Liver (tissue), 3 donors: ENCODE measurements at regions not wholly inside any gene's neighbourhood (a gene's known extent, or its start where the extent isn't known, plus 50 kb on each side); places are given as distances from the start of the nearest gene placed in this dataset.

Experiments used
- GABPA ChIP-seq, 2 donors: IDR thresholded peaks in 1 of 2; conservative IDR thresholded peaks in 1 of 2; 2 replicates each; pipeline ENCODE4 v1.6.1; 2016; ENCODE audit warnings: antibody characterized with exemption in 2 of 2, mild to moderate bottlenecking in 1 of 2, moderate library complexity in 1 of 2
- JUND ChIP-seq, 2 donors: IDR thresholded peaks; 2 replicates each; pipeline ENCODE4 v1.6.1; 2016; ENCODE audit warnings: antibody characterized with exemption in 2 of 2
- RAD21 ChIP-seq, 2 donors: IDR thresholded peaks; 2 replicates each; pipeline ENCODE4 v1.6.1; 2016; ENCODE audit warnings: antibody characterized with exemption in 2 of 2, mild to moderate bottlenecking in 2 of 2
- REST ChIP-seq: IDR thresholded peaks from 2 replicates; pipeline ENCODE4 v1.6.1; 2016; ENCODE audit warnings: antibody characterized with exemption, mild to moderate bottlenecking
- SP1 ChIP-seq: IDR thresholded peaks from 2 replicates; pipeline ENCODE4 v1.6.1; 2018; ENCODE audit warnings: antibody characterized with exemption, mild to moderate bottlenecking
- ZBTB33 ChIP-seq: IDR thresholded peaks from 2 replicates; pipeline ENCODE4 v1.6.1; 2016; ENCODE audit warnings: antibody characterized with exemption
- TF ChIP-seq, protein P1 (sequence below): fragments of 150-350 bp; IDR thresholded peaks from 2 replicates; pipeline ENCODE4 v1.5.1; 2017; ENCODE audit warnings: improper control_type of control experiment, low read depth, low read length; ENCODE audit not compliant: missing input control
- donor health status: healthy.
- donor health status: healthy.

GRCh38 chr16:73285436-73286201, 237.7 kb upstream of the ZFHX3 start:
- no peak for TF ChIP-seq SP1
- TF ChIP-seq, protein P1, sequence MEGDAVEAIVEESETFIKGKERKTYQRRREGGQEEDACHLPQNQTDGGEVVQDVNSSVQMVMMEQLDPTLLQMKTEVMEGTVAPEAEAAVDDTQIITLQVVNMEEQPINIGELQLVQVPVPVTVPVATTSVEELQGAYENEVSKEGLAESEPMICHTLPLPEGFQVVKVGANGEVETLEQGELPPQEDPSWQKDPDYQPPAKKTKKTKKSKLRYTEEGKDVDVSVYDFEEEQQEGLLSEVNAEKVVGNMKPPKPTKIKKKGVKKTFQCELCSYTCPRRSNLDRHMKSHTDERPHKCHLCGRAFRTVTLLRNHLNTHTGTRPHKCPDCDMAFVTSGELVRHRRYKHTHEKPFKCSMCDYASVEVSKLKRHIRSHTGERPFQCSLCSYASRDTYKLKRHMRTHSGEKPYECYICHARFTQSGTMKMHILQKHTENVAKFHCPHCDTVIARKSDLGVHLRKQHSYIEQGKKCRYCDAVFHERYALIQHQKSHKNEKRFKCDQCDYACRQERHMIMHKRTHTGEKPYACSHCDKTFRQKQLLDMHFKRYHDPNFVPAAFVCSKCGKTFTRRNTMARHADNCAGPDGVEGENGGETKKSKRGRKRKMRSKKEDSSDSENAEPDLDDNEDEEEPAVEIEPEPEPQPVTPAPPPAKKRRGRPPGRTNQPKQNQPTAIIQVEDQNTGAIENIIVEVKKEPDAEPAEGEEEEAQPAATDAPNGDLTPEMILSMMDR = no peak
- TF ChIP-seq RAD21 (IDR thresholded peaks at IDR 0.05) = no peak
- no peak for TF ChIP-seq JUND (IDR thresholded peaks at IDR 0.05)
- TF ChIP-seq REST = no peak
- TF ChIP-seq ZBTB33 = no peak
- TF ChIP-seq GABPA (IDR thresholded peaks at IDR 0.05 in 1 of 2, conservative IDR thresholded peaks at IDR 0.05 in 1 of 2) = no peak
